ENCODE measurements at regions not wholly inside any gene's neighbourhood (a gene's known extent, or its start where the extent isn't known, plus 50 kb on each side); places are given as distances from the start of the nearest gene placed in this dataset.

GRCh38 chr6:15993716-15994228, 135.1 kb upstream of the MYLIP start:
- no peak for DNase-seq

GRCh38 chr6:15990179-15990578, 138.7 kb upstream of the MYLIP start:
- DNase-seq, result no peak

GRCh38 chr6:15989397-15989796, 139.5 kb upstream of the MYLIP start:
- no peak for DNase-seq

GRCh38 chr6:15987569-15987968, 141.3 kb upstream of the MYLIP start:
- DNase-seq, result peak; percentile 36

GRCh38 chr6:15986027-15986629, 142.8 kb upstream of the MYLIP start:
- DNase-seq, result no peak

- no peak for DNase-seq
These were observed 143.4 kb upstream of the MYLIP start for GRCh38 chr6:15985379-15985959.

- DNase-seq, result no peak
These were observed 146.9 kb upstream of the MYLIP start for GRCh38 chr6:15981956-15982355.

GRCh38 chr6:15980801-15981200, 148.1 kb upstream of the MYLIP start:
- no peak for DNase-seq

GRCh38 chr6:15978426-15978825, 150.5 kb upstream of the MYLIP start:
- DNase-seq, result no peak

- no peak for DNase-seq
These were observed 151.8 kb upstream of the MYLIP start for GRCh38 chr6:15977050-15977449.

- DNase-seq, result no peak
These were observed 154.1 kb upstream of the MYLIP start for GRCh38 chr6:15974817-15975216.

- DNase-seq, result no peak
These were observed 158.4 kb upstream of the MYLIP start for GRCh38 chr6:15970517-15970916.

GRCh38 chr6:15969236-15969778, 159.6 kb upstream of the MYLIP start:
- no peak for DNase-seq

- no peak for DNase-seq
These were observed 160.4 kb upstream of the MYLIP start for GRCh38 chr6:15968519-15968918.

- DNase-seq, result no peak
These were observed 162.8 kb upstream of the MYLIP start for GRCh38 chr6:15966000-15966520.

- peak; percentile 16 for DNase-seq
These were observed 166.5 kb upstream of the MYLIP start for GRCh38 chr6:15962449-15962764.

GRCh38 chr6:15961635-15962448, 167.0 kb upstream of the MYLIP start:
- DNase-seq, result no peak

GRCh38 chr6:15960740-15961634, 167.9 kb upstream of the MYLIP start:
- peak; percentile 60 for DNase-seq

GRCh38 chr6:15957655-15958169, 171.2 kb upstream of the MYLIP start:
- DNase-seq, result no peak

GRCh38 chr6:15956205-15957106, 172.4 kb upstream of the MYLIP start:
- no peak for DNase-seq

- DNase-seq, result no peak
These were observed 173.4 kb upstream of the MYLIP start for GRCh38 chr6:15955484-15955883.

Data from MV-4-11 (cell line).